GM20000 (cell line): ENCODE measurements at regions not wholly inside any gene's neighbourhood (a gene's known extent, or its start where the extent isn't known, plus 50 kb on each side); places are given as distances from the start of the nearest gene placed in this dataset.
"Not testable (repeated sequence)": the region's sequence is repeated elsewhere in the genome, so short reads cannot be mapped to it uniquely, and the experiment has no call there.

ENCODE experiments used
- DNase-seq: peaks from one replicate; pipeline ENCODE4 v3.0.0; 2012; ENCODE audit warnings: low spot score
- TF ChIP-seq, protein P1 (sequence below): IDR thresholded peaks from 2 replicates; pipeline ENCODE4 v1.5.1; 2012; ENCODE audit warnings: mild to moderate bottlenecking, control low read depth; ENCODE audit errors: extremely low read depth, missing control alignments

GRCh38 chr15:39260391-39260790, 320.5 kb upstream of the THBS1 start:
- no peak for DNase-seq
- TF ChIP-seq, protein P1, sequence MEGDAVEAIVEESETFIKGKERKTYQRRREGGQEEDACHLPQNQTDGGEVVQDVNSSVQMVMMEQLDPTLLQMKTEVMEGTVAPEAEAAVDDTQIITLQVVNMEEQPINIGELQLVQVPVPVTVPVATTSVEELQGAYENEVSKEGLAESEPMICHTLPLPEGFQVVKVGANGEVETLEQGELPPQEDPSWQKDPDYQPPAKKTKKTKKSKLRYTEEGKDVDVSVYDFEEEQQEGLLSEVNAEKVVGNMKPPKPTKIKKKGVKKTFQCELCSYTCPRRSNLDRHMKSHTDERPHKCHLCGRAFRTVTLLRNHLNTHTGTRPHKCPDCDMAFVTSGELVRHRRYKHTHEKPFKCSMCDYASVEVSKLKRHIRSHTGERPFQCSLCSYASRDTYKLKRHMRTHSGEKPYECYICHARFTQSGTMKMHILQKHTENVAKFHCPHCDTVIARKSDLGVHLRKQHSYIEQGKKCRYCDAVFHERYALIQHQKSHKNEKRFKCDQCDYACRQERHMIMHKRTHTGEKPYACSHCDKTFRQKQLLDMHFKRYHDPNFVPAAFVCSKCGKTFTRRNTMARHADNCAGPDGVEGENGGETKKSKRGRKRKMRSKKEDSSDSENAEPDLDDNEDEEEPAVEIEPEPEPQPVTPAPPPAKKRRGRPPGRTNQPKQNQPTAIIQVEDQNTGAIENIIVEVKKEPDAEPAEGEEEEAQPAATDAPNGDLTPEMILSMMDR = no peak

DNA sequence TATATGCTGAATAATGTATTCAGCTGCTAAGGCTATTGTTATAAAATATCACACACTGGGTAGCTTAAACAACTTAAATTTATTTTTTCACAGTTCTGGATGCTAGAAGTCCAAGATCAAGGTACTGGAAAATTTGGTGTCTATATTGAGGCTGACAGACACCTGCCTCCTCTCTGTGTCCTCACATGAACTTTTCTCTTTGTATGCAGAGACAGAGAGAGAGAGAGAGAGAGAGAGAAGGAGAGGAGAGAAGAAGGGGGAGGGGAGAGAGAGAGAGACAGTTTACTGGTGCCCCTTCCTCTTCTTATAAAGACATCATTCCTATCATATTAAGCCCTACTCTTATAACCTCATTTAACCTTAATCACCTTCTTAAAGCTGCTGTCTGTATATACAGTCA, 320.1 kb upstream of the THBS1 start:
- no peak for DNase-seq
- TF ChIP-seq, protein P1 = no peak

DNA sequence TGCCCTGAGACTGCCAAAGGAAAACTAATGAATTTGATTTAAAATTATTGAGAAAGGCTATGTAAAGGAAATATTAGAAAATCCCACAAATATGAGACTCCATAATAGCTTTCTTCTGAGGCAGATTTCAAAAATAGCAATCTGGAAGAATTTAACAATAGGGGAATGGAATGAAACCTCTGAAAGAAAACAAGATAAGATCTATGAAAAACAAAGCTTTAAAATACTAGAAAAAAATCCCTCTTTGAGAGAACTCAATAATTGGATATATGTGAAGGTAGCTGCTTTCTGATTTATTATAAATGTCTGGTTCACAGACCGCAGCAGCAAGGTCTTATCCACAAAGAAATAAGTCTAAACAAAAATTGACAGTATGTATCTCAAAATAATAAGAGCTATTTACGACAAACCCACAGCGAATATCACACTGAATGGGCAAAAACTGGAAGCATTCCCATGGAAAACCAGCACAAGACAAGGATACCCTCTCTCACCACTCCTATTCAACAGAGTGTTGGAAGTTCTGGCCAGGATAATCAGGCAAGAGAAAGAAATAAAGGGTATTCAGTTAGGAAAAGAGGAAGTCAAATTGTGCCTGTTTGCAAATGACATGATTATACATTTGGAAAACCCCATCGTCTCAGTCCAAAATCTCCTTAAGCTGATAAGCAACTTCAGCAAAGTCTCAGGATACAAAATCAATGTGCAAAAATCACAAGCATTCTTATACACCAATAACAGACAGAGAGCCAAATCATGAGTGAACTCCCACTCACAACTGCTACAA, 319.3 kb upstream of the THBS1 start:
- DNase-seq = not testable (repeated sequence)

DNA sequence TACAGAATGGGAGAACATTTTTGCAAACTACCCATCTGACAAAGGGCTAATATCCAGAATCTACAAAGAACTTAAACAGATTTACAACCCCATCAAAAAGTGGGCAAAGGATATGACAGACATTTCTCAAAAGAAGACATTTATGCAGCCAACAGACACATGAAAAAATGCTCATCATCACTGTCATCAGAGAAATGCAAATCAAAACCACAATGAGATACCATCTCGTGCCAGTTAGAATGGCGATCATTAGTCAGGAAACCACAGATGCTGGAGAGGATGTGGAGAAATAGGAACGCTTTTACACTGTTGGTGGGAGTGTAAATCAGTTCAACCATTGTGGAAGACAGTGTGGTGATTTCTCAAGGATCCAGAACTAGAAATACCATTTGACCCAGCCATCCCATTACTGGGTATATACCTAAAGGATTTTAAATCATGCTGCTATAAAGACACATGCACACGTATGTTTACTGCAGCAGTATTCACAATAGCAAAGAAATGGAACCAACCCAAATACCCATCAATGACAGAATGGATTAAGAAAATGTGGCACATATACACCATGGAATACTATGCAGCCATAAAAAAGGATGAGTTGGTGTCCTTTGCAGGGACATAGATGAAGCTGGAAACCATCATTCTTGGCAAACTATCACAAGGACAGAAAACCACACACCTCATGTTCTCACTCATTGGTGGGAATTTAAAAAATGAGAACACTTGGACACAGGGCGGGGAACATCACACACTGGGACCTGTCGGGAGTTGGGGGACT, 317.7 kb upstream of the THBS1 start:
- DNase-seq = not testable (repeated sequence)

DNA sequence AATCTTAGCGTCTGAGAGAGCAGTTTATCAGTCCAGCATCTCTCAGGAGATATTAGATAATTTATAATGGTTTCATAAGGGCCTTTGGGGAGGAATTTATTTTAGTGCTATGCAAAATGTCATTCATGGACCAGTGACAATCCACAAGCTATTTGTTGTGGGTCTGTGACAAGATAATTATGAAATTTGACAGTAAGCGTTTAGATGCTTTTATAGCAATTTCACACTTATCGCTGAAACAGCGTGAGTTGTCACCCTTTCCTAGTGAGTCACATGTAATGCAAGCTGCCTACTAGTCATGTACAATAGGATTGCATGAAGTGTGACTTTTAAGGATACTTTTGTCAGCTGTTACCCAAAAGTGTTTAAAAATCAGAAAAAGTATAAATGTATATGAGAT, 315.6 kb upstream of the THBS1 start:
- no peak for DNase-seq
- TF ChIP-seq, protein P1 = no peak

GRCh38 chr15:39266890-39267289, 314.0 kb upstream of the THBS1 start:
- TF ChIP-seq, protein P1 = no peak
- no peak for DNase-seq

DNA sequence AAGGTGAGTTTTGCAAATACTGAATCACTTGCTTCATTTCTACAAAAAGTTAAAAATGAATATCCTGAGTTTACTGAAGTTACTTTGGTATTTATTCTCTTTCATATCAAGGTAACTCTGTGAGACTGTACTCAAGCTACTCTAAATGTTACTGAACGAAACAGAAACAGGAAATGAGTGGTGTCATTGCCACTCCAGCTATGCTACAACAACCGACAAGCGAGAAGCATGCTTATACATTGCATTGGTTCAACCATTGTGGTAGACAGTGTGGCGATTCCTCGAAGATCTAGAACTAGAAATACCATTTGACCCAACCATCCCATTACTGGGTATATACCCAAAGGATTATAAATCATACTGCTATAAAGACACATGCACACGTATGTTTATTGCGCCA, 313.2 kb upstream of the THBS1 start:
- TF ChIP-seq, protein P1 = no peak
- DNase-seq = no peak

GRCh38 chr15:39269352-39269751, 311.5 kb upstream of the THBS1 start:
- TF ChIP-seq, protein P1 = no peak
- DNase-seq = no peak
